Superior temporal gyrus (tissue), 1 donor: ENCODE measurements at regions not wholly inside any gene's neighbourhood (a gene's known extent, or its start where the extent isn't known, plus 50 kb on each side); places are given as distances from the start of the nearest gene placed in this dataset.
"Not testable (repeated sequence)": the region's sequence is repeated elsewhere in the genome, so short reads cannot be mapped to it uniquely, and the experiment has no call there.

ENCODE experiments used
- DNase-seq: peaks from one replicate; pipeline ENCODE4 v3.0.0-alpha.2; 2016; ENCODE audit errors: extremely low spot score

DNA sequence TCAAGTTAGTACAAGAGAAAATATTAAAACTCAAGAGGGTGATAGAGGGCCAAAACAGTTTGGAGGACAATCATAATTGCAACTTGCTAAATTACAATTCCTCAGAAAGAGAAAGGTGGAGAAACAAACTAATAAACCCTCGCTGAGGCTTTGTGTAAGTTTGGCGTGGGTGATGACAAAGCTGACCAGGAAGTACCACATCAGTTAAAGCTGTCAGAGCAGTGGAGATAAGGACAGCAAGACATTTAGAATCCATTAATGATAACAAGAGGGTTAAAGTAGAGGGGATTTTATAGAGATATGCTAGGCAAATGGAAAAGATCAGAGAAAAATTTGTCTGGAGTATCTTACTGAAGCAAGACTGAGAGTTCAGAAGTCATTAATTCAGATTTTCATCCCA lies 334.4 kb downstream of the TFAP2B start:
- no peak for DNase-seq

DNA sequence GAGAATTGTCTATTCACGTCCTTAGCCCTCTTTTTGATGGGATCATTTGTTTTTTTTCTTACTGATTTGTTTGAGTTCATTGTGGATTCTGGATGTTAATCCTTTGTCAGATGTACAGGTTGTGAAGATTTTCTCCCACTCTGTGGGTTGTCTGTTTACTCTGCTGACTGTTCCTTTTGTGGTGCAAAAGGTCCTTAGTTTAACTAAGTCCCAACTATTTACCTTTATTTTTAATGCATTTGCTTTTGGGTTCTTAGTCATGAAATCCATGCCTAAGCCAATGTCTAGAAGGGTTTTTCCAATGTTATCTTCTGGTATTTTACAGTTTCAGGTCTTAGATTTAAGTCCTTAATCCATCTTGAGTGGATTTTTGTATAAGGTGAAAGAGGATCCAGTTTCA lies 336.3 kb downstream of the TFAP2B start:
- not testable (repeated sequence) for DNase-seq

DNA sequence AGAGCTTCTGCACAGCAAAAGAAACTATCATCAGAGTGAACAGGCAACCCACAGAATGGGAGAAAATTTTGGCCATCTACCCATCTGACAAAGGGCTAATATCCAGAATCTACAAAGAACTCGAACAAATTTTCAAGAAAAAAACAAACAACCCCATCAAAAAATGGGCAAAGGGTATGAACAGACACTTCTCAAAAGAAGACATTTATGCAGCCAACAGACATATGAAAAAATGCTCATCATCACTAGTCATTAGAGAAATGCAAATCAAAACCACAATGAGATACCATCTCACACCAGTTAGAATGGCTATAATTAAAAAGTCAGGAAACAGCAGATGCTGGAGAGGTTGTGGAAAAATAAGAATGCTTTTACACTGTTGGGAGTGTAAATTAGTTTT lies 340.6 kb downstream of the TFAP2B start:
- not testable (repeated sequence) for DNase-seq

DNA sequence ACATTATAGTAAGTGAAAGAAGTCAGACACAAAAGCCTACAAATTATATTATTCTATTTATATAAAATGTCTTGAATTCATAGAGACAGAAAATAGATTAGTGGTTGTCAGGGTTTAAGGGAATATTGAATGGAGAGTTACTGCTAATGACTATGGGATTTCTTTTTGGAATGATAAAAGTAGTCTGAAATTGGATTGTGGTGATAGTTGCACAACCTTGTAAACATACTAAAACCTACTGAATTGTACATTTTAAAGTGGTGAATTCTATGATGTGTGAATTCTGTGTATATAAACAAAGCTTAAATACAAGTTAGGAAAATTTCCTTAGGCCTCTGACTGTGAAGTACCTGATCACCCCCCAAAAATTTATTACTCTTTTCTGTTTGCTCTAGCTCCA lies 343.1 kb downstream of the TFAP2B start:
- no peak for DNase-seq

DNA sequence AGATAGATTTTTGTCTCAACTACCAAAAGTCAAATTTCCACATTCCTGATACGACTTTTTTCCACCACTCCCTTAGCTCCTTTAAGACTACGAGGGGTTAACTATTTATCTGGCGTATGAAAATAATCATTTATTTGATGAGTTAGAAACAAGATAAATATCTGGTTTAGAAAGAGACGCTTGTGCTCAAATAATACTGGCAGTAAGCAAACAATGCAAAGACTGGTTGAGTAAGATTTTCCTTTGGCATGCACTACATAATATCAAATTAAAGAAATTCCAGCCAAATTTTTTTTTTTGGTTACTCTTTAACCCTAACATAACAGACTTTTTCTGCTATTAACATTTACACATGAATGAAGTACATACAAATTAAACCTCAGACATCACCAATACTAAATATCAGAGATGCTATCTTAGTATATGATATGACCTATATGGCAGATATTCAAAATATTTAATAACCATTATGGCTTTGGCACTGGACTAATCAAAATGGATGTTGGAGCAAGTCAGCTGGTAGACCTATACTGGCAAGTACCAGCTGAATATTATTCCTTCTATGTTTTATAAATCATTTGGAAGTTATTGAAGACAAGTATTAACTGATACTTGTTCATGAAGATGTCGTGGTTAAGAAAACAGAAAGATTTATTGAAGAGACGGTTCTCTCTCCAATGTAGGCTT lies 345.3 kb downstream of the TFAP2B start:
- no peak for DNase-seq

DNA sequence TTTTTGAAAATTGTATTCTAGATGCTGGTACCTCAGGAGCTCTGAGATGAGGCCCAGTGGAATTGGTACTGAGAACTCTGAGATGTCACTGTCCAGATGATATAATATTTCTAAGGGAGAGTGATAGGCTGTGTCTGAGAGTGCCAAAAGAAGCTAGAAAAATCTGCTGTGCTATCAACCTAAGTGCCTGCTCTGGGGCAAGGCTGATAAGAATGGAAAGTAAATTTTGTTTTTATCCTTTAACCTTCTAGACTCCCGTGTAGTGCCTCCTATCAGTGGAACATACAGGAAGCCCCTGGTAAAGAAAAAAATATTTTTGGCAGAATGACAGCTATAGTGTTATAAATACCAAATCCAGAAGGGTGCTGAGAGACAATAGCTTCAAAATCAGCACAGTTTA lies 348.2 kb downstream of the TFAP2B start:
- no peak for DNase-seq

DNA sequence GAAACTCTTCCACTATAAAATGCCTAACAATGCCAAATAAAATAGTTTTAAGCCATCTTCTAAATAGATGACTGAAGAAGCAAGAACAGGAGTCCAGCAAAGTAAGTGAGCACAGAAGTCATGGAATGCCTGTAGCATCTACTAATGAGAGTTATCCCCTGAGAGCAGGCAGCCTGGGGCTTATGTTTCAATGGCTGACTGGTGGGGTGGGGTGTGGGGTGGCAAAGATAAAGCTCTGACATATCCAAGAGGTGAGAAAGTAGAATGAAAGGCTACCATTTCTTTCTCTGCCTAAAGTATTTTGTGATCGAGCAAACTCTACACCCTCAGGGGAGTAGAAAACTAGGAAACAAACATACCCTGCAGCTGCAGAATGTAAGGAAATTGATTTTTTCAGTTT lies 348.8 kb downstream of the TFAP2B start:
- DNase-seq: no peak

DNA sequence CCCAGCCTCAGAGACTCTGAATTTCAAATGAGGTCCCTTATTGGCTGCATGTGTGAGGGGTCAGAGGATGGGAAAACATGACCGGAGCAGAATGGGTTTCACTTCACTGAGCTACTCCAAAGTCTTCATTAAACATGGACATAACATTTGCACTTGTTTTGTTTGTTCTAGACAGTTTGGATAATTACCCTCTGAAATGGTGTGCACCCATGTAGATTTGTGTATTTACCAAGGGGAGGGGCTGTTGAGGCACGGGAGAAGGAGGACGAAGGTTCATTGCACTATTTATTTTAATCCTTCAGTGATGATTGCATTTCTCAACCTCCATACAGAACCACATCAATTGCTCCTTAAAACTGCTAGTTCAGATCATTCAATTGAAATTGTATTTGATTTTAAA lies 364.2 kb downstream of the TFAP2B start:
- no peak for DNase-seq

DNA sequence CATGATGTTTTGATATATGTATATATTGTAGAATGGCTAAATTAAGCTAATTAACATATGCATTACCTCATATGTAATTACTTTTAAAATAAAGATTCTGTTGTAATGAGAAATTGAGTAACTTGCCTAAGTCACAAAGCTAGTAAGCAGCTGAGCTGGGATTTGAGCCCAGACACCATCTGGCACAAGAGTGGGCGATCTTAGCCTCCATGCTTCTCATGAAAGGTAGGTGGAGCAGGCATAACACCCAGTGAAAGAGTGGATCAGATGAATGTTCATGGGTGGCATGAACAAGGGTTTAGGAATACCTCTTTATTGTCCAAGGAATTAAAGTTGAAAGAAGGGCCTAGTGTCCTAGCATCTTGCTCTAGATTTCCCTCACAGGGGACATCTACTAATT lies 365.4 kb downstream of the TFAP2B start:
- DNase-seq: no peak

DNA sequence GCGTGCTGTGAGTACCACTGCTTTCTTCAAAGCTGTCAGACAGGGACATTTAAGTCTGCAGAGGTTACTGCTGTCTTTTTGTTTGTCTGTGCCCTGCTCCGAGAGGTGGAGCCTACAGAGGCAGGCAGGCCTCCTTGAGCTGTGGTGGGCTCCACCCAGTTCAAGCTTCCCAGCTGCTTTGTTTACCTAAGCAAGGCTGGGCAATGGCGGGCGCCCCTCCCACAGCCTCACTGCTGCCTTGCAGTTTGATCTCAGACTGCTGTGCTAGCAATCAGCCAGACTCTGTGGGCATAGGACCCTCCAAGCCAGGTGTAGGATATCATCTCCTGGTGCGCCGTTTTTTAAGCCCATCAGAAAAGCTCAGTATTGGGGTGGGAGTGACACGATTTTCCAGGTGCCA lies 374.5 kb downstream of the TFAP2B start:
- DNase-seq: not testable (repeated sequence)

DNA sequence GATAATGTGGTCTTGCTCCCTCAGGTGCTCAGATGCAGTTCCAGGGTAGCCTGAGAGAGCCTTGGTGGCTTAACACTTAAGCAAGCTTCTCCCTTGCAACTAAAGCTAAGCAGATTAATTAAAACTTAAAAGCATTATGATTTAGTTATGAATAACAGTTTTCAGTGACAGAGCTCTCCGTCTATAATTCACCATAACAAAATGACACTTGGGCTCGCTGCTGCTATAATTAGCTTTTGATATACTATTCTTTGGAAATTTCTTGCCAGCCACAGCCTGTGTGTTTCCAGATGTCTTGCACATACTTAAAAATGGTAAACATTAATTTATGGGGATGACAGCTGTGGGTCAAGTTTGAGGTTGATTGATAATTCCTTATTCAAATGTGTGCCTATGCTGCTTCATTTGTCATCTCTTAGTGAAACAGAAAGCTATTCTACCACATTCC lies 380.5 kb downstream of the TFAP2B start:
- DNase-seq: no peak

DNA sequence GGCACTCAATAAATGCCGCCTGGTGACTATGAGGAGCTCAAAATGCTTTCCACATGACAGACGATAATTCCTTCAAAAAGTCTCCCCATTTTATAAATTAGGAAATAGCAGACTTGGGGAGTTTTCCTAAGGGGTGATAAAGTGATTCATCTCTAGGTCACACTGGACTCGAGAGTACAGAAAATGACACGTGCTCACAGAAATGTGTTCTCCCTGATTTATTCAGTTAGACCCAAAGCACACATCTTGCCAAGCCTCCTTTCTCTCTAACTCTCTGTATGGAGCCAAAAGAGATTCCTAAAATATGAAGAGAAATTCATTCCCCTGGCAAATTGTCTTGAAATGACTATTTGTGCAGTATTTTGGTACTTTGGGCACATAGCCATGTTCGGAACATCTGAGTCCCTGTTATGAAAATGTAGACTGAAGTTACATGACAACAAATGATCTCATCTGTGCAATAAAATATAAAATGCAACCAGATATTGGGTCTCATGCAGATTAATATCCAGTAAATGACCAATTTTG lies 381.1 kb downstream of the TFAP2B start:
- DNase-seq: no peak

DNA sequence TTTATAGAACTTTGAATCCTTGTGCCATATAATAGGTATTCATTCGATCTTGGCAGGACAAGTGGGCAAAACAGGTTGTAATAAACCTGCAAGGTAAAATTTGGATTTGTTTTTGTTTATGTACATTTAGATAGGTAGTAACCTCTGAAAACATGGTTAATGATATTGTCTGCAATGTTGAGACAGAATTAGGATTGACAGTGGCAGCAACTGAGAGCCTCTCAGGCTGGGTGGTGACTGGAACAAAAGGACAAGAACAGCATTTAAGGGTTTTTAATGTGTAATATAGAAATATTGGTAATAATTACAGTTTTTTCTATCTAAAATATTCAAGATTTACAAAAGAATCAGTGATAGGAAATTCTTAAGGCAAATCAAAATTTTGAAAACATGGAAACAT lies 382.0 kb downstream of the TFAP2B start:
- DNase-seq: no peak

DNA sequence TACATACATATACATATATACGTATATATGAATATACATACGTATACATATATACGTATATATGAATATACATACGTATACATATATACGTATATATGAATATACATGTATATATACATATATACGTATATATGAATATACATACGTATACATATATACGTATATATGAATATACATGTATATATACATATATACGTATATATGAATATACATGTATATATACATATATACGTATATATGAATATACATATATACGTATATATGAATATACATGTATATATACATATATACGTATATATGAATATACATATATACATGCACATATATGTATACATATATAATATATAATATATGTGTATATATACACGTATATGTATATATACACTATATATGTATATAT lies 384.0 kb downstream of the TFAP2B start:
- not testable (repeated sequence) for DNase-seq

DNA sequence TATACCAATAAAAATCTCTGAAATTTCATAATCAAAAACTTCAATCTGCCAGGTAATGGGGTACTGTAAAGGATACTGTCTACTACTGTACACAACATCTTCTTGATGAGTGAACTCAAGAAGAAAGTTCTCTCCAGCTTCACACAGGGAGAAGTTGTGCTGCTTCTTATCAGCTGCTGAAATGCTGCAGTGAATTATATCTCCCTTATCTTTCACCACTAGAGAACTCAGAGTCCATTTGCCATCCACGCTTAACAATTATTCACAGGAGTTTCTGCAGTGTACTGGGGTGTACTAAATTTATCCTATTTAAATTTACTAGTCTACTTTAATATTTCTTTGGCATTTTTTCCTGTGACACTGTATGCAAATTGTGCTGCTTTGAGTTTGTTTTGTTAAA lies 384.8 kb downstream of the TFAP2B start:
- DNase-seq: no peak

DNA sequence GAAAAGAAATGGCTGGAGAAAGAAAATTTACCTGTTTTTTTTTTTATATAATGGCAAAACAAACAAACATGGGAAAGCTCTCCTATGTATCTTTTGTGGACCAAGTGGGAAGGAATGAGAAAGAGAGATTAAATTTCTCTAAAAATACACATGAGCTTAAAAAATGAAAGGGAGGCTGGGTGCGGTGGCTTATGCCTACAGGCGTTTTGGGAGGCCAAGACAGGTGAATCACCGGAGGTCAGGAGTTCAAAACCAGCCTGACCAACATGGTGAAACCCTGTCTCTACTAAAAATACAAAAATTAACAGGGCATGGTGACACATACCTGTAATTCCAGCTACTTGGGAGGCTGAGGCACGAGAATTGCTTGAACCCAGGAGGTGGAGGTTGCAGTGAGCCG lies 388.0 kb downstream of the TFAP2B start:
- not testable (repeated sequence) for DNase-seq

DNA sequence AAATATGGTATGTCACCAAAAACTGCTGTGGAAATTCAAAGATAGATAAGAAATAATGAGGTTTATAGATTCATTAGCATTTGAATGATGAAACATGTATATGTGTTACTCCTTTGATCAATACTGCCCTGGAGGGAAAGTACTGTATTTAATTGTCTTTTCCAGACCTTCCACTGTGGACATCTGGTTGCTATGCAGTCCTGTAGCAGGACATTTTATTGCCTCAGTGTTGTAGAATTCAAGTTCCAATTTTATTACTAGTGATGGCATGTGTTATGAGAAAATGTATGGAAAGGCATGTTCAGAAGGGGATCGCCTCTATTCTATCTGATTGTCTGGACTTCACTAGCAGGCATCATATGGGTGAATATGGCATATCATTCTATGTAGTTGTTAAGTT lies 391.0 kb downstream of the TFAP2B start:
- no peak for DNase-seq

DNA sequence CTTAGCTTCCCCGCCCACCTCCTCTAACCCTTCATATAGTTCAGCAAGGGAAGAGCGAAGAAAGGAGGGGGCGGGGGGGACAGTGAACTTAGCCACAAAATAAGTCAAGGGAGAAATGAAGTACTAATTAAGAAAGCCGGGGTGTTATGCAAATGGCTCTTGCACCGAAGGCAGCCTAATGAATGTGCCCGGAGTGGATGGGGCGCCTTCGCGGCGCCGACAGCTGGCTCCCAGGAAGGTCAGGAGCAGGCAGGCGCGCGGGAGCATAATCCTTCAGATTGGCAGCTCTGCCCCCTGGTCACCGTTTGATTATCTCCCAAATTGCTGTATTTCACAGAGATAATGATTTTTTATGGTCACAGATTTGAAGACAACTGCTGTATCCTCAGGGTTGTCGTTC lies 395.1 kb downstream of the TFAP2B start:
- no peak for DNase-seq

DNA sequence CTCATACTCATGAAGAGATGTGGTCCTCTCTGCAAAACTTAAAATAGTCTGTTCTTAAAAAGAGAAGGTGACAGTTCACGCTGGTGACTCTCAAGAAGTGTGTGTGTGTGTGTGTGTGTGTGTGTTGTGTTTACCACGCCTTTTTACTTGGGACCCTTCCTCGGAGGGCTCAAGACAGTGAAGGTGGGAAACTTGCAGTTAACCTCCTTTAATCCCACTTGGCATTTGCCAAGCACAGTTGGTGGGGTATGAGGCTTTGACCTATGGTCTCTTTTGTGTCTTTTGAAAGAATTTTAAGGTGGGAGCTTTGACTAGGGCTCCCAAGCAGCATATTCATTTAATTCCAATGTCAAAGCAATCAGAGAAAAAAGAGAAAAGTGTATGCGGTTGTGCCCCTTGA lies 395.8 kb downstream of the TFAP2B start:
- DNase-seq: no peak

DNA sequence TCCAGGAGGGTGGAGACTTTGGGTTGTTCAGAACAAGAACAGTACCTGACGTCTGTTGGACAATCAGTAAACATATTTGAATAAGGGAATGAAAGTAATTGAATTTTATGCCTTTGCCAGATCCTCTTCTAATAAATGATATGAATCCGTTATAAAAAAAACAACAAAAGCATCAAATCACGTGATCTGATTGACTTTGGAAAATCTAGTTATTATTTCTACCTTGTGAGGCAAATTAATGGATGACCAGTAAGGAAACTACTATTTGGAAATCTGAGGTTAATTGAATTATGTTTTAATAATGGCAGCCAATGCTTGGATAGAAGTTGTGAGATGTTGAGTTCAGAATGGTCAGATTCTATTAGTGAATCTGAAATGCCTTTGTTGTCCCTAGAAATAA lies 399.5 kb downstream of the TFAP2B start:
- no peak for DNase-seq

DNA sequence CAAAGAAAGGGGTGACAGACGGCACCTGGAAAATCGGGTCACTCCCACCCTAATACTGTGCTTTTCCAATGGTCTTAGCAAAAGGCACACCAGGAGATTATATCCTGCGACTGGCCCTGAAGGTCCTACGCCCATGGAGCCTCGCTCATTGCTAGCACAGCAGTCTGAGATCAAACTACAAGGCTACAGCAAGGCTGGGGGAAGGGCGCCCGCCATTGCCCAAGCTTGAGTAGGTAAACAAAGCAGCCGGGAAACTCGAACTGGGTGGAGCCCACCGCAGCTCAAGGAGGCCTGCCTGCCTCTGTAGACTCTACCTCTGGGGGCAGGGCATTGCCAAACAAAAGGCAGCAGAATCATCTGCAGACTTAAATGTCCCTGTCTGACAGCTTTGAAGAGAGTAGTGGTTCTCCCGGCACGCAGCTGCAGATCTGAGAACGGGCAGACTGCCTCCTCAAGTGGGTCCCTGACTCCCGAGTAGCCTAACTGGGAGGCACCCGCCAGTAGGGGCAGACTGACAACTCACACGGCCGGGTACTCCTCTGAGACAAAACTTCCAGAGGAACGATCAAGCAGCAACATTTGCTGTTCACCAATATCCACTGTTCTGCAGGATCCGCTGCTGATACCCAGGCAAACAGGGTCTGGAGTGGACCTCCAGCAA lies 406.0 kb downstream of the TFAP2B start:
- not testable (repeated sequence) for DNase-seq

DNA sequence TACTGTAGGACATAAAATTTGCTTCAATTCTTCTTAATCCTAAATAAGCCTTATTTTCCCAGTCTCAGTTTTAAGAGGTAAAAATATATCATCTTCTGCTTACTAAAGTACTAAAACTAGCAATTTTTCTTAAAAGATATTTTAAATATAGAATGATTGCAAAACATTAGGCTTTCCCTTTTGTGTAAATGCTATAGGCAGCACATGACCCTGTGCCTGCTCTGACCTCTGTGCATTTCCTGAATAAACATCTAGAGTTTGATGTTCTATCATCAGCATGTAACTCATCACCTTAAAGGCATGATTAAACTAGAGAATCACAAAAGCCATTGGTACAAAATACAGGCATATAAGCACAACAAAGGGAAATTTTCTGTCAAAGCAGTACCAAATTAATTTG lies 422.7 kb downstream of the TFAP2B start:
- DNase-seq: no peak

DNA sequence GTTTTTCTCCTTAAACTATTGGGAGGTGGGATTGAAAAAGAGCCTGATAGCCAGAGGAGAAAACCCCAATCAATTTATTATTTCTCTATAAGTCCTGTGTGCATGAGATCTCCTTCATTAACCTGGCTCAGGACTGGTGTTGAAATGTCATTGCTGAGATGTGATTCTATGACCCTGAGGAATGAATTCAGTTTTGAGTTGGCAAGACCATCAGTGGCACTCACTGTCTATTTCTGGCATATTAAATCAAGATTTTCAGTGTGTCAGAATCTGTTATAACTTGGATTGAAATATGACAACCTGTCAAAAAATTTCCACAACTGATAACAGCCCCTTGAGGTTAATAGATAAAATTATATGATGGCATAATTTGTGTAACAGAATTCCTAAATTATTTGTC lies 431.1 kb downstream of the TFAP2B start:
- DNase-seq: no peak
